DND-41 (cell line): ENCODE measurements at regions not wholly inside any gene's neighbourhood (a gene's known extent, or its start where the extent isn't known, plus 50 kb on each side); places are given as distances from the start of the nearest gene placed in this dataset.

Experiments
- EZH2 ChIP-seq: IDR thresholded peaks from 3 replicates; pipeline ENCODE4 v1.6.1; 2012; ENCODE audit warnings: borderline replicate concordance, low read depth, mild to moderate bottlenecking, moderate library complexity, low read length, inconsistent platforms; ENCODE audit not compliant: severe bottlenecking
- TF ChIP-seq, protein P1 (sequence below): IDR thresholded peaks from 2 replicates; pipeline ENCODE4 v1.5.1; 2012; ENCODE audit warnings: borderline replicate concordance, low read length, moderate library complexity, mild to moderate bottlenecking; ENCODE audit not compliant: poor library complexity, severe bottlenecking; ENCODE audit errors: extremely low read depth

GRCh38 chr12:41697161-41697560 is 447.5 kb downstream of the GXYLT1 start:
- TF ChIP-seq, protein P1, sequence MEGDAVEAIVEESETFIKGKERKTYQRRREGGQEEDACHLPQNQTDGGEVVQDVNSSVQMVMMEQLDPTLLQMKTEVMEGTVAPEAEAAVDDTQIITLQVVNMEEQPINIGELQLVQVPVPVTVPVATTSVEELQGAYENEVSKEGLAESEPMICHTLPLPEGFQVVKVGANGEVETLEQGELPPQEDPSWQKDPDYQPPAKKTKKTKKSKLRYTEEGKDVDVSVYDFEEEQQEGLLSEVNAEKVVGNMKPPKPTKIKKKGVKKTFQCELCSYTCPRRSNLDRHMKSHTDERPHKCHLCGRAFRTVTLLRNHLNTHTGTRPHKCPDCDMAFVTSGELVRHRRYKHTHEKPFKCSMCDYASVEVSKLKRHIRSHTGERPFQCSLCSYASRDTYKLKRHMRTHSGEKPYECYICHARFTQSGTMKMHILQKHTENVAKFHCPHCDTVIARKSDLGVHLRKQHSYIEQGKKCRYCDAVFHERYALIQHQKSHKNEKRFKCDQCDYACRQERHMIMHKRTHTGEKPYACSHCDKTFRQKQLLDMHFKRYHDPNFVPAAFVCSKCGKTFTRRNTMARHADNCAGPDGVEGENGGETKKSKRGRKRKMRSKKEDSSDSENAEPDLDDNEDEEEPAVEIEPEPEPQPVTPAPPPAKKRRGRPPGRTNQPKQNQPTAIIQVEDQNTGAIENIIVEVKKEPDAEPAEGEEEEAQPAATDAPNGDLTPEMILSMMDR = no peak
- no peak for TF ChIP-seq EZH2
